H9 (cell line): ENCODE measurements at regions not wholly inside any gene's neighbourhood (a gene's known extent, or its start where the extent isn't known, plus 50 kb on each side); places are given as distances from the start of the nearest gene placed in this dataset.

Experiments used
- DNase-seq: peaks from one replicate; pipeline ENCODE4 v3.0.0-alpha.2; 2017
- H2AFZ ChIP-seq: one replicate; pipeline ENCODE4 v1.6.1; 2013; ENCODE audit warnings: mild to moderate bottlenecking, low read length, control low read depth, moderate library complexity
- H2AK5ac ChIP-seq: 2 replicates; pipeline ENCODE4 v1.6.1; 2013; ENCODE audit warnings: low read length, control low read depth, mixed read lengths; ENCODE audit not compliant: insufficient read length
- H2BK120ac ChIP-seq: one replicate; pipeline ENCODE4 v1.6.1; 2013; ENCODE audit warnings: low read depth, mild to moderate bottlenecking, low read length, control low read depth, inconsistent platforms; ENCODE audit not compliant: poor library complexity, severe bottlenecking
- H2BK12ac ChIP-seq: 2 replicates; pipeline ENCODE4 v1.6.1; 2013; ENCODE audit warnings: low read length, control low read depth, mixed read lengths, low read depth; ENCODE audit not compliant: insufficient read length
- H2BK15ac ChIP-seq: 2 replicates; pipeline ENCODE4 v1.6.1; 2013; ENCODE audit warnings: low read depth, low read length, control low read depth
- H2BK20ac ChIP-seq: one replicate; pipeline ENCODE4 v1.6.1; 2013; ENCODE audit warnings: low read depth, mild to moderate bottlenecking, low read length, control low read depth, inconsistent platforms; ENCODE audit not compliant: poor library complexity, severe bottlenecking
- H2BK5ac ChIP-seq: 2 replicates; pipeline ENCODE4 v1.6.1; 2013; ENCODE audit warnings: low read length, control low read depth, mixed read lengths; ENCODE audit not compliant: insufficient read length
- H3K14ac ChIP-seq: 2 replicates; pipeline ENCODE4 v1.6.1; 2013; ENCODE audit warnings: low read length, control low read depth; ENCODE audit not compliant: insufficient read depth
- H3K18ac ChIP-seq: 2 replicates; pipeline ENCODE4 v1.6.1; 2013; ENCODE audit warnings: low read depth, mild to moderate bottlenecking, mixed read lengths, low read length, control low read depth; ENCODE audit not compliant: insufficient read length
- H3K23ac ChIP-seq: 2 replicates; pipeline ENCODE4 v1.6.1; 2013; ENCODE audit warnings: low read length, control low read depth, mixed read lengths, low read depth; ENCODE audit not compliant: insufficient read length
- H3K23me2 ChIP-seq: 2 replicates; pipeline ENCODE4 v1.6.1; 2013; ENCODE audit warnings: low read depth, mild to moderate bottlenecking, mixed read lengths, low read length, control low read depth; ENCODE audit not compliant: insufficient read length, poor library complexity, severe bottlenecking
- H3K27ac ChIP-seq: 2 replicates; pipeline ENCODE4 v1.5.1; 2013; ENCODE audit warnings: low read length, control low read depth, mixed read lengths, low read depth; ENCODE audit not compliant: insufficient read length
- H3K27me3 ChIP-seq: 2 replicates; pipeline ENCODE4 v1.6.1; 2013; ENCODE audit warnings: low read length, control low read depth, inconsistent platforms; ENCODE audit not compliant: insufficient read depth
- H3K4ac ChIP-seq: 2 replicates; pipeline ENCODE4 v1.6.1; 2013; ENCODE audit warnings: low read depth, mild to moderate bottlenecking, control low read depth, inconsistent platforms, low read length, moderate library complexity
- H3K4me1 ChIP-seq: 2 replicates; pipeline ENCODE4 v1.6.1; 2013; ENCODE audit warnings: low read length, control low read depth, inconsistent platforms; ENCODE audit not compliant: insufficient read depth
- H3K4me2 ChIP-seq: 2 replicates; pipeline ENCODE4 v1.6.1; 2013; ENCODE audit warnings: low read length, control low read depth, mixed read lengths; ENCODE audit not compliant: insufficient read length, insufficient read depth
- H3K56ac ChIP-seq: 2 replicates; pipeline ENCODE4 v1.6.1; 2013; ENCODE audit warnings: low read depth, mild to moderate bottlenecking, mixed read lengths, low read length, control low read depth; ENCODE audit not compliant: insufficient read length
- H3K79me1 ChIP-seq: 2 replicates; pipeline ENCODE4 v1.6.1; 2013; ENCODE audit warnings: low read depth, mild to moderate bottlenecking, moderate library complexity, low read length, control low read depth, inconsistent platforms; ENCODE audit not compliant: insufficient read depth, poor library complexity, severe bottlenecking
- H3K79me2 ChIP-seq: 2 replicates; pipeline ENCODE4 v1.6.1; 2013; ENCODE audit warnings: low read length, control low read depth, inconsistent platforms; ENCODE audit not compliant: insufficient read depth
- H3K9ac ChIP-seq: 2 replicates; pipeline ENCODE4 v1.6.1; 2013; ENCODE audit warnings: low read length, control low read depth, mixed read lengths; ENCODE audit not compliant: insufficient read length; ENCODE audit errors: extremely low read depth
- H3K9me3 ChIP-seq: one replicate; pipeline ENCODE4 v1.6.1; 2013; ENCODE audit warnings: low read depth, low read length, inconsistent platforms; ENCODE audit not compliant: control insufficient read depth
- H3T11ph ChIP-seq: one replicate; pipeline ENCODE4 v1.6.1; 2013; ENCODE audit warnings: mild to moderate bottlenecking, low read length, control low read depth, inconsistent platforms
- H4K20me1 ChIP-seq: one replicate; pipeline ENCODE4 v1.6.1; 2013; ENCODE audit not compliant: control insufficient read depth, insufficient read length, insufficient read depth
- H4K5ac ChIP-seq: 2 replicates; pipeline ENCODE4 v1.6.1; 2013; ENCODE audit warnings: low read depth, mild to moderate bottlenecking, mixed read lengths, low read length, control low read depth; ENCODE audit not compliant: insufficient read length
- H4K8ac ChIP-seq: replicated peaks from 2 replicates; pipeline ENCODE4 v1.6.1; 2013; ENCODE audit warnings: low read length, control low read depth, mixed read lengths, low read depth; ENCODE audit not compliant: insufficient read length
- H4K91ac ChIP-seq: 2 replicates; pipeline ENCODE4 v1.6.1; 2013; ENCODE audit warnings: low read depth, mild to moderate bottlenecking, moderate library complexity, mixed read lengths, low read length, control low read depth; ENCODE audit not compliant: insufficient read length
- H3K27ac Mint-ChIP-seq, 3 experiments: 2 replicates in 2 of 3; 3 replicates in 1 of 3; pipeline ENCODE4 v1.8.0; 2020 to 2021; ENCODE audit warnings: mixed read lengths in 3 of 3, mild to moderate bottlenecking in 1 of 3, moderate library complexity in 1 of 3
- H3K27me3 Mint-ChIP-seq: 2 replicates; pipeline ENCODE4 v1.8.0; 2021; ENCODE audit warnings: low read depth, mild to moderate bottlenecking, moderate library complexity, mixed read lengths
- H3K36me3 Mint-ChIP-seq, 3 experiments: 2 replicates in 2 of 3; 3 replicates in 1 of 3; pipeline ENCODE4 v1.8.0; 2020 to 2021; ENCODE audit warnings: low read depth in 3 of 3, mixed read lengths in 3 of 3; ENCODE audit not compliant: insufficient read depth in 1 of 3
- H3K4me1 Mint-ChIP-seq, 2 experiments: 2 replicates each; pipeline ENCODE4 v1.8.0; 2020; ENCODE audit warnings: mixed read lengths in 2 of 2
- H3K4me3 Mint-ChIP-seq, 2 experiments: 2 replicates in 1 of 2; 3 replicates in 1 of 2; pipeline ENCODE4 v1.8.0; 2020 to 2021; ENCODE audit warnings: mild to moderate bottlenecking in 2 of 2, mixed read lengths in 2 of 2, moderate library complexity in 1 of 2
- H3K9me3 Mint-ChIP-seq, 2 experiments: 2 replicates in 1 of 2; 3 replicates in 1 of 2; pipeline ENCODE4 v1.8.0; 2020; ENCODE audit warnings: mild to moderate bottlenecking in 2 of 2, mixed read lengths in 2 of 2, moderate library complexity in 1 of 2
- CTCF ChIP-seq: fragments of 200-600 bp; sonication (generic); conservative IDR thresholded peaks from 3 replicates; pipeline ENCODE4 v1.8.0; 2021; ENCODE audit warnings: antibody characterized with exemption, mild to moderate bottlenecking

- Histone ChIP-seq H3T11ph (no peak overlapping the region), H3K23me2 (no peaks in the 10 kb centered on the region), H3K79me1 (no peaks in the 10 kb centered on the region), H3K27ac (no peak overlapping the region), H2BK120ac (no peak overlapping the region), H2AFZ (no peak overlapping the region), H3K27me3 (peaks cover 3% of the 10 kb centered on the region; the same call in 1 of the 2 replicates), H2BK15ac (no peak overlapping the region), H4K20me1 (no peaks in the 10 kb centered on the region), H3K4me1 (peaks cover 2% of the 10 kb centered on the region; the same call in 1 of the 2 replicates), H2BK20ac (no peak overlapping the region), H4K8ac (no peak overlapping the region), H3K9me3 (no peaks in the 10 kb centered on the region), H3K23ac (no peak overlapping the region), H4K5ac (no peak overlapping the region), H4K91ac (no peak overlapping the region), H3K4me2 (no peak overlapping the region), H3K9ac (no peak overlapping the region), H3K14ac (no peak overlapping the region), H3K18ac (no peak overlapping the region), H2BK5ac (no peak overlapping the region), H2AK5ac (no peak overlapping the region), H2BK12ac (no peak overlapping the region), H3K79me2 (no peaks in the 10 kb centered on the region), H3K56ac (no peak overlapping the region), H3K4ac (no peak overlapping the region)
- Mint-ChIP-seq H3K4me3 (no peak overlapping the region), H3K4me1 (peaks cover 3 to 24% of the 10 kb centered on the region in 2 experiments; a peak in 3 of 4 replicates), H3K9me3 (peaks cover 68 to 77% of the 10 kb centered on the region in 2 experiments), H3K36me3 (no peaks in the 10 kb centered on the region; a peak in 1 of 7 replicates), H3K27ac (no peak overlapping the region), H3K27me3 (peaks cover 15% of the 10 kb centered on the region)
- DNase-seq: no peak
- TF ChIP-seq CTCF: no peak
These were observed 90.9 kb downstream of the EFNB1 start for GRCh38 chrX:68919707-68920106.
